Left lung (tissue), 4 donors: ENCODE measurements at regions not wholly inside any gene's neighbourhood (a gene's known extent, or its start where the extent isn't known, plus 50 kb on each side); places are given as distances from the start of the nearest gene placed in this dataset.

Source experiments
- ATAC-seq: fragments of 200-7000 bp; cut with Tn5 transposase; one replicate; pipeline ENCODE4 v1.9.1; 2020; ENCODE audit warnings: moderate library complexity
- DNase-seq, 4 donors: peaks; one replicate each; pipeline ENCODE4 v3.0.0-alpha.2; 2013 to 2020
- H3K27ac ChIP-seq, 2 donors: fragments of 200-600 bp; sonication (generic) in 1 of 2; one replicate each; pipeline versions ENCODE4 v1.5.0 to v1.8.0; 2020 to 2021
- H3K27me3 ChIP-seq, 2 donors: fragments of 200-600 bp; sonication (generic) in 1 of 2; one replicate each; pipeline versions ENCODE4 v1.5.0 to v1.8.0; 2020 to 2021
- H3K36me3 ChIP-seq, 2 donors: fragments of 200-600 bp; sonication (generic) in 1 of 2; one replicate each; pipeline versions ENCODE4 v1.5.0 to v1.8.0; 2020 to 2021
- H3K4me1 ChIP-seq, 2 donors: fragments of 200-600 bp; one replicate each; pipeline ENCODE4 v1.8.0; 2021
- H3K4me3 ChIP-seq, 2 donors: fragments of 200-600 bp; sonication (generic) in 1 of 2; one replicate each; pipeline versions ENCODE4 v1.5.0 to v1.8.0; 2020 to 2021; ENCODE audit warnings: mild to moderate bottlenecking in 1 of 2
- H3K9me3 ChIP-seq, 2 donors: fragments of 200-600 bp; sonication (generic) in 1 of 2; one replicate each; pipeline versions ENCODE4 v1.5.0 to v1.8.0; 2020 to 2021
- CTCF ChIP-seq, 2 donors: fragments of 200-600 bp; sonication (generic) in 1 of 2; IDR thresholded peaks; one replicate each; pipeline versions ENCODE4 v1.5.0 to v1.8.0; 2021; ENCODE audit warnings: antibody characterized with exemption in 2 of 2
- intact Hi-C, 2 donors: fragments of 100-400 bp; cut with DNase I; formaldehyde crosslinking; loops; one replicate each; pipeline versions ENCODE4 v1.11.2 to v1.14.2; 2022
- donor health status: DM: no; HTN: yes; CAD: no.
- donor health status: DM: no; HTN: no; CAD: no.

- DNase-seq (peak in 1 of 4 donors; percentile 16), ATAC-seq (no peak)
- H3K27me3 ChIP-seq: no peaks in the 10 kb centered on the region
- intact Hi-C loops: no loop called here
- H3K27ac ChIP-seq: no peak overlapping the region
- H3K4me3 ChIP-seq: no peak overlapping the region
- H3K4me1 ChIP-seq: no peaks in the 10 kb centered on the region
- TF ChIP-seq CTCF (IDR thresholded peaks at IDR 0.05): no peak
- H3K9me3 ChIP-seq: peaks cover 0 to 9% of the 10 kb centered on the region in 2 donors
- no peaks in the 10 kb centered on the region for H3K36me3 ChIP-seq
Measured at GRCh38 chr12:125518074-125518473, 452.8 kb downstream of the AACS start.

DNA sequence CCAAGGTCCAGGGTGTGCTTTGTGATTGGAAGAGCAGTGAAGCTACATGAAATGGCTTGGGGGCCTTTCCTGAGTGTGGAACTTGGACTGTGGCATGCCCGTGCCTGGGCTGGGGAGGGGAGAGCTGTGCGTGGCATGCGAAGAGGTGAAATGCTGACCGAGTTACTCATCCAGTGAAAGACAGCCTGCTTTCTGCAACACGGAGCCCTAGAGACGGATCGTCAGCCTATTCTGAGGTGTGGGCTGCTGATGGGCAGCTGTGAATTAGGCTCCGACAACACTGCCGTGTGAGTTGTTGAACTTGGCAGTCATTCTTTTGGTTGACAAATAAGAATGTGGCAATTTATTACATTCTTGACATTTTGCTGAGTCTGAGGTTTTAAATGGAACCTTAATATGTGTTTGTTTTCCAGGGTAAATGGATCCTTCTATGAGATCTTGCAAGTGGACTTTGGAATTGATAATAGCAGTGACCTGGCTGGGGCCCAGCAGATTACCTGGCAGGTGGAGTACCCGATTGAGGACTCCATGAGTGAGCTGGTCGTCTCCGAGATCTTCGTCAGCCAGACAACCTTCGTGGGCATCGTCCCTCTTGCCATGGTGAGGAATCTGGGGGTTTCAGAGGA, 453.9 kb downstream of the AACS start:
- H3K27ac ChIP-seq: no peak overlapping the region
- DNase-seq (no peak), ATAC-seq (no peak)
- peaks cover 0 to 15% of the 10 kb centered on the region in 2 donors for H3K9me3 ChIP-seq
- no peaks in the 10 kb centered on the region for H3K4me1 ChIP-seq
- intact Hi-C loops: no loop called here
- no peak overlapping the region for H3K4me3 ChIP-seq
- no peaks in the 10 kb centered on the region for H3K27me3 ChIP-seq
- no peaks in the 10 kb centered on the region for H3K36me3 ChIP-seq
- TF ChIP-seq CTCF (IDR thresholded peaks at IDR 0.05): no peak

DNA sequence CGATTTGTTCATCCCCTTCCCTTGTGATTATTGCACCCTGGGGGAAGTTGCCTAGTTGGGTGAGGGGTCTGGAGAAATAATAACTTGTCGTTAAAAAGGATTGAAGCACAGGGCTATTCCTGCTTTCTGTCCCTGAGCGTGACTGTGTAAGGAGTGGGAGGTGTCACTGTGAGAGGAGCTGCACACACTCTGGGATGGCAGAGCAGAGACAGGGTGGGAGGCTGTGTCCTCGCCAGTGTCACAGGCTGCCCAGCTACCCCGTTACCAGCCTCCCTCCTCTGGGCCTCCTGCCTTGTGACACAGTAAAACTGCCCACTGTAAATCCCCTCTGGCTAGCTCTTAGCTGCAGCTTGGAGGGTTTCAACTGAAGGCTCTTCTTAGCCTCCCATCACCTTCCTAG, 460.6 kb downstream of the AACS start:
- Histone ChIP-seq H3K4me1 (no peaks in the 10 kb centered on the region), H3K4me3 (no peak overlapping the region), H3K27ac (no peak overlapping the region), H3K9me3 (peaks cover 0 to 15% of the 10 kb centered on the region in 2 donors), H3K36me3 (no peaks in the 10 kb centered on the region), H3K27me3 (peaks cover 0 to 9% of the 10 kb centered on the region in 2 donors)
- DNase-seq: no peak
- no peak for TF ChIP-seq CTCF (IDR thresholded peaks at IDR 0.05)
- intact Hi-C loops: no loop called here
- no peak for ATAC-seq

DNA sequence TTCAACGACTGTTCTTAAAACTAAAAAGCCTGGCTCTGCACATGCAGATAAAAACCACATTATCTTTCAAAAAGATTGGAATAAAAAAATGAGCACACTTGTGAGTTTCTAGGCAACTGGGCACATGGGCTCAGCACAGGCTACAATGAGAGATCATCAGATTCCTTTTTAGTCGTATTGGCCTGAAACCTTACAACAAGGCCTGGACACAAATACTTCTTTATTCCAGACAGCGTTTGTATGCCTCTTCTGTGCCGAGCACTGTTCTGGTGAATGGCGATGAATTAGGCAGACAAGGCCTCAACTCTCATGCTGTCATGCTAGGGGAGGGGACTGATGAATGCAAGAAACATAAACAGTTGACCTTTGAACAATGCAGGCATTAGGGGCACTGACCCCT, 463.0 kb downstream of the AACS start:
- H3K9me3 ChIP-seq: peaks cover 0 to 4% of the 10 kb centered on the region in 2 donors
- H3K27ac ChIP-seq: no peak overlapping the region
- no peaks in the 10 kb centered on the region for H3K36me3 ChIP-seq
- DNase-seq (no peak), ATAC-seq (no peak)
- peaks cover 3 to 31% of the 10 kb centered on the region in 2 donors for H3K27me3 ChIP-seq
- TF ChIP-seq CTCF (IDR thresholded peaks at IDR 0.05): no peak
- intact Hi-C loops: no loop called here
- no peaks in the 10 kb centered on the region for H3K4me1 ChIP-seq
- no peak overlapping the region for H3K4me3 ChIP-seq

GRCh38 chr12:125530201-125530600, 465.0 kb downstream of the AACS start:
- Histone ChIP-seq H3K9me3 (no peaks in the 10 kb centered on the region), H3K27me3 (peaks cover 5 to 41% of the 10 kb centered on the region in 2 donors), H3K36me3 (no peaks in the 10 kb centered on the region), H3K27ac (no peak overlapping the region), H3K4me1 (no peaks in the 10 kb centered on the region), H3K4me3 (no peak overlapping the region)
- intact Hi-C loops: no loop called here
- DNase-seq (no peak), ATAC-seq (no peak)
- no peak for TF ChIP-seq CTCF (IDR thresholded peaks at IDR 0.05)
